ENCODE measurements at regions not wholly inside any gene's neighbourhood (a gene's known extent, or its start where the extent isn't known, plus 50 kb on each side); places are given as distances from the start of the nearest gene placed in this dataset.

GRCh38 chr3:182000447-182000846, 288.7 kb downstream of the SOX2 start:
- no peaks in the 10 kb centered on the region for H3K79me2 ChIP-seq (ENCODE audit: control insufficient read depth, insufficient read depth, low read length)
- Mint-ChIP-seq H3K4me1 (no peaks in the 10 kb centered on the region), H3K27me3 (no peaks in the 10 kb centered on the region), H3K4me3 (no peak overlapping the region), H3K27ac (no peak overlapping the region), H3K9me3 (ENCODE audit: insufficient read depth) (no peaks in the 10 kb centered on the region)
- ChIA-PET POLR2A (no interaction called here), CTCF (no interaction called here)
- no peak overlapping the region for H3K27ac ChIP-seq (ENCODE audit: low read length in 2 of 2)
- H3K4me3 ChIP-seq (ENCODE audit: control extremely low read depth in 1 of 5, extremely low read depth in 1 of 5, insufficient read depth in 1 of 5, low read depth in 2 of 5, low read length in 4 of 5) = no peak overlapping the region
- no peaks in the 10 kb centered on the region for H3K36me3 ChIP-seq (replicated peaks in 1 of 2; ENCODE audit: control extremely low read depth in 1 of 2, control insufficient read depth in 1 of 2, extremely low read depth in 1 of 2, insufficient read depth in 2 of 2, low read length in 1 of 2)
- intact Hi-C loops (cut with micrococcal nuclease) = no loop called here
- H3K4me2 ChIP-seq (replicated peaks; ENCODE audit: low read depth, low read length, poor library complexity, severe bottlenecking) = no peak overlapping the region
- ATAC-seq (ENCODE audit: low read depth) (no peak), DNase-seq (no peak)
- H3K4me1 ChIP-seq (ENCODE audit: control insufficient read depth in 2 of 2, insufficient read depth in 2 of 2, low read length in 2 of 2) = no peaks in the 10 kb centered on the region
- no peak overlapping the region for H2AFZ ChIP-seq (ENCODE audit: insufficient read depth, low read depth, low read length, poor library complexity, severe bottlenecking)
- TF ChIP-seq EZH2 (IDR thresholded peaks at IDR 0.05; ENCODE audit: borderline replicate concordance, insufficient read depth, low read depth, low read length, poor library complexity, severe bottlenecking) (no peak), CTCF (IDR thresholded peaks at IDR 0.05) (no peak)
- H3K9ac ChIP-seq (ENCODE audit: low read length) = no peak overlapping the region
- WGBS (ENCODE audit: insufficient coverage) = 70% methylated on average over 3 of the region's 5 CpGs
- H3K9me3 ChIP-seq (ENCODE audit: control extremely low read depth in 1 of 3, control insufficient read depth in 2 of 3, insufficient read depth in 1 of 3, low read length in 2 of 3) = peaks cover 0 to under 1% (median 0%) of the 10 kb centered on the region in 3 donors
- H3K27me3 ChIP-seq (replicated peaks in 1 of 4; ENCODE audit: control extremely low read depth in 1 of 4, control insufficient read depth in 3 of 4, insufficient read depth in 4 of 4, low read length in 3 of 4) = no peaks in the 10 kb centered on the region
- H4K20me1 ChIP-seq (ENCODE audit: control insufficient read depth, insufficient read depth, low read length, poor library complexity, severe bottlenecking) = no peaks in the 10 kb centered on the region

DNA sequence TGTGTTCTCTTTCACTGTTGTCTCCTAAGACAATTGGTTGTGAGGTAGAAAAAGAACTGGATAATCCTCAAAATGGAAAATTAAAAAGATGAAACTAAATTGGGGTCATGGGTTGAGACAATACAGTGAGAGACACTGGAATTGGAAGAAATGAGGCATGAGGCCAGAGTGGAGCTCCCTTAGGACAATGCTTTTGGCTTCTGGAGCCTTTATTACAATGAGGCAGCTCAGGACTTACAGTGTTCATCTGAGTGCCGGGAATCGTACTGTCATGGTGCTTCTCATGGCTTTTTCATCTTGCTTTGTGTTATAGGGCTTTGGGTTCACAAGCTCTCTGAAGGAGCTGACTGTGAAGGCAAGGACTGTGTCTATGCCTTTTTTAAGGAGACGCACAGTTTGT, 293.5 kb downstream of the SOX2 start:
- Histone ChIP-seq H3K4me2 (replicated peaks; ENCODE audit: low read depth, low read length, poor library complexity, severe bottlenecking) (no peak overlapping the region), H3K9ac (ENCODE audit: low read length) (no peak overlapping the region), H3K4me3 (ENCODE audit: control extremely low read depth in 1 of 5, extremely low read depth in 1 of 5, insufficient read depth in 1 of 5, low read depth in 2 of 5, low read length in 4 of 5) (no peak overlapping the region), H3K79me2 (ENCODE audit: control insufficient read depth, insufficient read depth, low read length) (no peaks in the 10 kb centered on the region), H3K27me3 (replicated peaks in 1 of 4; ENCODE audit: control extremely low read depth in 1 of 4, control insufficient read depth in 3 of 4, insufficient read depth in 4 of 4, low read length in 3 of 4) (no peaks in the 10 kb centered on the region), H3K27ac (ENCODE audit: low read length in 2 of 2) (no peak overlapping the region), H4K20me1 (ENCODE audit: control insufficient read depth, insufficient read depth, low read length, poor library complexity, severe bottlenecking) (no peaks in the 10 kb centered on the region), H3K9me3 (ENCODE audit: control extremely low read depth in 1 of 3, control insufficient read depth in 2 of 3, insufficient read depth in 1 of 3, low read length in 2 of 3) (peaks cover 0 to 4% (median 0%) of the 10 kb centered on the region in 3 donors), H3K4me1 (ENCODE audit: control insufficient read depth in 2 of 2, insufficient read depth in 2 of 2, low read length in 2 of 2) (no peaks in the 10 kb centered on the region), H2AFZ (ENCODE audit: insufficient read depth, low read depth, low read length, poor library complexity, severe bottlenecking) (no peak overlapping the region), H3K36me3 (replicated peaks in 1 of 2; ENCODE audit: control extremely low read depth in 1 of 2, control insufficient read depth in 1 of 2, extremely low read depth in 1 of 2, insufficient read depth in 2 of 2, low read length in 1 of 2) (no peaks in the 10 kb centered on the region)
- ChIA-PET POLR2A (no interaction called here), CTCF (no interaction called here)
- H3K4me3 Mint-ChIP-seq = no peak overlapping the region
- intact Hi-C loops (cut with micrococcal nuclease) = no loop called here
- TF ChIP-seq EZH2 (IDR thresholded peaks at IDR 0.05; ENCODE audit: borderline replicate concordance, insufficient read depth, low read depth, low read length, poor library complexity, severe bottlenecking) = no peak
- no peak for TF ChIP-seq CTCF (IDR thresholded peaks at IDR 0.05)
- H3K4me1 Mint-ChIP-seq = no peaks in the 10 kb centered on the region
- WGBS (ENCODE audit: insufficient coverage) = 81% methylated on average over 3 of the region's 3 CpGs
- no peaks in the 10 kb centered on the region for H3K9me3 Mint-ChIP-seq (ENCODE audit: insufficient read depth)
- DNase-seq = no peak
- no peak for ATAC-seq (ENCODE audit: low read depth)
- no peak overlapping the region for H3K27ac Mint-ChIP-seq
- no peaks in the 10 kb centered on the region for H3K27me3 Mint-ChIP-seq
